SU-DHL-6 (cell line): ENCODE measurements at regions not wholly inside any gene's neighbourhood (a gene's known extent, or its start where the extent isn't known, plus 50 kb on each side); places are given as distances from the start of the nearest gene placed in this dataset.

Experiments used
- CTCF ChIP-seq: fragments of 200-600 bp; sonication (generic); IDR thresholded peaks from one replicate; pipeline ENCODE4 v1.5.1; 2017; ENCODE audit warnings: antibody characterized with exemption, mild to moderate bottlenecking, low read length, moderate library complexity; ENCODE audit not compliant: insufficient read depth, poor library complexity, severe bottlenecking
- EZH2phosphoT487 ChIP-seq: fragments of 200-600 bp; sonication (generic), shearing (Covaris generic); conservative IDR thresholded peaks from 2 replicates; pipeline ENCODE4 v1.6.1; 2018; ENCODE audit warnings: mild to moderate bottlenecking, antibody characterized with exemption, low read length, moderate library complexity, mixed read lengths

- TF ChIP-seq CTCF = no peak
- no peak for TF ChIP-seq EZH2phosphoT487
These were observed 116.5 kb upstream of the ANKRD30BL start for GRCh38 chr2:132278267-132278666.
